GM12864 (cell line): ENCODE measurements at regions not wholly inside any gene's neighbourhood (a gene's known extent, or its start where the extent isn't known, plus 50 kb on each side); places are given as distances from the start of the nearest gene placed in this dataset.

Source experiments
- DNase-seq: peaks from one replicate; pipeline ENCODE4 v3.0.0-alpha.2; 2011; ENCODE audit warnings: low read depth
- H3K4me3 ChIP-seq: 2 replicates; pipeline ENCODE4 v1.5.1; 2011; ENCODE audit warnings: mild to moderate bottlenecking, low read depth, low read length, control low read depth
- CTCF ChIP-seq: IDR thresholded peaks from 2 replicates; pipeline ENCODE4 v1.5.1; 2011; ENCODE audit warnings: low read depth, mild to moderate bottlenecking, moderate library complexity, low read length, control low read depth, inconsistent platforms; ENCODE audit errors: missing control alignments

- TF ChIP-seq CTCF: no peak
- DNase-seq: no peak
- H3K4me3 ChIP-seq: no peak overlapping the region
These were observed 109.8 kb upstream of the HDX start for GRCh38 chrX:84611843-84612636.

DNA sequence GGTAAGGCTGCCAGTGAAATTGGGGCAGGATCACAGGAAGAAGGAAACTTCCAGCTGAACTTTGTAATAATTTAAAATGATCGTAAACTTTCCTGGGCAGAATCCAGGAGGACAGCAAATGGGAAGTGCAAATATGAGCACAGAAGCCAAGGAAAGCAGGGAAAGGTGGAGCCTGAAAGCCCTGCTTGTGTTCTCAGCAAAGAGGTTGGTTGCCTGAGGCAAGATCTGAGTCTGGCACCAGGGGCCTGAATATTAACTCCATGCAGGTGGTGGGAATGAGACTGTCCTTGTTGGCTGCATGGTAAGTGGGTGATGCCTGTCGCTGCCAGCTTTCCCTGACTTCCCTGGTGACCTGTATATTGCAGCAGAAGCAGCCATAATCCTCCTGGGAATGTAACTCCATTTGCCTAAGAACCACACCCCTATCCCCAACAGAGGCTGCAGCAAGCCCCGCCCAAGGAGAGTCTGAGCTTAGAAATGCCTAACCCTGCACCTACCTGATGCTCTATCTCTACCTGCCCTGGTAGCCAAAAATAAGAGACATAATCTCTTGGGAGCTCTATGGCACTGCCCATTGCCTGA is 132.0 kb upstream of the HDX start:
- no peak overlapping the region for H3K4me3 ChIP-seq
- TF ChIP-seq CTCF: no peak
- no peak for DNase-seq

DNA sequence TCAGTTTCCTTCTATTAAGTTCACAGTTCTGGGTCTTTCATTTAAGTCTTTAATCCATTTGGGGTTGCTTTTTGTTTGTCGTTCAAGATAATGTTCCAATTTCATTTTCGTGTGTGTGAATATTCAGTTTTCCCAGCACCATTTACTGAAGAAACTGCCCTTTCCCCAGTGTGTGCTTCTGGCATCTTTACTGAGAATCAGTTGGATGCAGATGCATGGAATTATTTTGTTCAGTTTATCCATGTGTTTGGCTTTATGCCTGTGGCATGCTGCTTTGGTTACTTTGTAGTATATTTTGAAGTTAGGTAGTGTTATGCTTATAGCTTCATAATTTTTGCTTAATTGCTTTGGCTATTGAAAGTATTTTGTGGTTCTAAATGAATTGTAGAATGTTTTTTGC is 163.8 kb upstream of the HDX start:
- DNase-seq: no peak
- H3K4me3 ChIP-seq: no peak overlapping the region
- no peak for TF ChIP-seq CTCF

DNA sequence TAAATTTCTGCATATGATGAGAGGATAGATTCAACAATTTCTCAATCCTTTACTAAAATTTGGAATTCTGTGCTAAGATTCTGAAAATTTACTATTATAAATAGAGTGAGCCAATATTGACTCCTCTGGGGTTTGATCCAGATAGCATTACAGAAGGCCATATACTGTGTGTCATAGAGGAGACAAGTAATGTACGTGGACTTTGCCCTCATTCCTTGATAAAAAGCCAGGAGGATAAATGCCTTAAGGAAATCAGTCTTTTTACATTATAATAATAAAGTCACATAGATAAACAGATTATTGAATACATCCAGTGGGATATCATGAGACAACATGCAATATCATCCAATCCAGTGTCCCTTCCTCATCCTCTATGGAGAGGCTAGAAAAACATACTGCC is 188.0 kb upstream of the HDX start:
- TF ChIP-seq CTCF: no peak
- H3K4me3 ChIP-seq: no peak overlapping the region
- no peak for DNase-seq

DNA sequence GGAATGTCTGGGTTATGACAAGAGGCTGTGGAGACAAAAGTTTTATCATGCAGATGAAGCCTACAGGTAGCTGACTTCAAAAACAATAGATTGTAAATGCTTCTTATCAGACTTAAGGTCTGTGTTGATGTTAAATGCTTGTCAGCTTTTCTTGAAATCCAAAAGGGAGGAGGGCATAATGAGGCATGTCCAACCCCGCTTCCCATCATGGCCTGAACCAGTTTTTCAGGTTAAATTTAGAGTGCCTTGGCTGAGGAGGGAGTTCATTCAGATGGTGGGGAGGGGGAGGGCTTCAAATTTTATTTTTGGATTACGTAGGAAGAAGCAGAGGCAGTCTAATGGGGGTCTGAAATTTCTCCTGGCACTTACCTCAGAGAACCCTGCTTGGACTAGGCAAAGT is 207.7 kb upstream of the HDX start:
- no peak overlapping the region for H3K4me3 ChIP-seq
- DNase-seq: no peak

DNA sequence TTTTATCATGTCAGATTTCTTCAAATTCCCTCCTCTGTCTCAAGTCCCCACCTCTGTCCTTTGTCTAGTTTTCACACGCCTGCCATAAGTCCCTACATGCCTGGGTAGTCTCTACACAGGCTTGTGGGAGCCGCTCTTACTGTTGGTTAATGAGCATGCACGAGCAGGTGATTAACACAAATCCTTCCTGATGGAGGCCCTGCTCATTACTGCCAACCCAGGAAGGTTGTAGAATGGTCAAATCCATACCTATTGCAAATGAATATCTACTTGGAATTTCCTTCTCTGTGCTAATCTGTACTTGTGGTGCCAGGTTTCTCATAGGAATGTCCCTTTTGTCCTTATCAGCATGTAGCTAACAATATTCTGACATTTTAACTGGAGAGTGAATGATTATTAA is 208.4 kb upstream of the HDX start:
- TF ChIP-seq CTCF: no peak
- no peak for DNase-seq
- H3K4me3 ChIP-seq: no peak overlapping the region

More for the DNA sequence above, 207.7 kb upstream of the HDX start:
- TF ChIP-seq CTCF: no peak

DNA sequence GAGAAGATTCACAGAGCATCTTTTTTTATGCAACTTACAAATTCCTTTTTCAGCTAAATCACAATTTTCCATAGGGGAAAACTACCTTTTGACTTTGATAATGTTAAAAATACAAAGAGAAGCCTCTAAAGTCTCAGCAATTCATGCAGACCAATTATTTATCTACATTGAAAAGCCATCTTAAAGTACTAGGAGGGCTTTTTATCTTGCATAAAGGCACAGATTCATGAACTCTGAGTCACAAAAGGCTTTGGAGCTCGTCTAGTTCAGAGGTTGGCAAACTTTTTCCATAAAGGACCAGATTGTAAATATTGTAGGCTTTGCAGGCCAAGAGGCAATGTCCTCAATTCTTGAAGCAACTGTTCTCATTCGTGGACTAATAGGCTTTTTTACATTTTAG is 210.4 kb upstream of the HDX start:
- no peak overlapping the region for H3K4me3 ChIP-seq
- no peak for TF ChIP-seq CTCF

More for the DNA sequence above, 210.4 kb upstream of the HDX start:
- DNase-seq: no peak
